Uterus (tissue), 2 donors: ENCODE measurements at regions not wholly inside any gene's neighbourhood (a gene's known extent, or its start where the extent isn't known, plus 50 kb on each side); places are given as distances from the start of the nearest gene placed in this dataset.

ENCODE experiments used
- CTCF ChIP-seq, 4 experiments: fragments of 200-600 bp in 2 of 4; fragments of 450-650 bp in 2 of 4; sonication (generic) in 2 of 4; IDR thresholded peaks; one replicate each; pipeline ENCODE4 v1.5.1; 2016 to 2019; ENCODE audit warnings: antibody characterized with exemption in 4 of 4, mild to moderate bottlenecking in 2 of 4, moderate library complexity in 1 of 4
- POLR2A ChIP-seq, 2 donors: fragments of 450-650 bp; IDR thresholded peaks; one replicate each; pipeline ENCODE4 v1.6.1; 2016; ENCODE audit warnings: antibody characterized with exemption in 2 of 2, mild to moderate bottlenecking in 1 of 2, moderate library complexity in 1 of 2

DNA sequence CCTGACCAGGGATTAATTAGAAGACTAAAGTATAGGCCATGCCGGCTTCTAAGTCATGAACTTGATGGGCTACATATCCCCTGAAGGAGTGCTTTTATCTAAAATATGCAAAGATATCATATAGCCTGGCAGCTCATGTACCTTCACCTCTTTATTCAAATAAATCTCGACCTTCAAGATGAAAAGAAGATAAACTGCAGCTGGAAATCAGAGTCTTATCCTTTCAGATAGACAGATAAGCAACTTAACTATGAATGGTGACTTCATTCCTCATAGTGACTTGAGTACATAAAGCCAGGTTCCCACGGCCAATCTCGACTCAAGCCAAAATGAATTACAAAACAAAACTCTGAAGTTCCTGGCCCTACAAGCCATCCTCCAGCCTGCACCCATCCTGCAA is 165.3 kb upstream of the KLHL29 start:
- TF ChIP-seq CTCF (IDR thresholded peaks at IDR 0.05) = no peak
- TF ChIP-seq POLR2A (IDR thresholded peaks at IDR 0.05) = no peak
